ENCODE measurements at regions not wholly inside any gene's neighbourhood (a gene's known extent, or its start where the extent isn't known, plus 50 kb on each side); places are given as distances from the start of the nearest gene placed in this dataset.

DNA sequence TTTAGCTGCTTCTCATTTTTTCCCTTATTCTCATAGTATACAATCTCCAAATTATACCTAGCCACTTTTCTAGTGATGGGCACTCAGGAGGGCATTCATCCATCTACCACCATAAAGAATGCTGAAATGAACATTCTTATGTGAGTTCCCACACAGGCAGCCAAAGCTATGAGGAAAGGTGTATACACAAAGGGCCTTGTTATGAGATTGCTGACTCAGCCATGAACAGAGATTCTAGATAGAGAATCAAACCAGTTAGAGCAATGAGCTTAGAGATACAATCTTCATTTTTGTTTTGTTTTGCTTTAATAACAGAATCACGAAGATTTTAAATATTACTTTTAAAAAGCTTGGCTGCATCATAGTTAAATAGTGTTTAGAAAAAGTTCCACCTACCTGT lies 54.8 kb upstream of the TNKS2 start:
- TF ChIP-seq, protein P1, sequence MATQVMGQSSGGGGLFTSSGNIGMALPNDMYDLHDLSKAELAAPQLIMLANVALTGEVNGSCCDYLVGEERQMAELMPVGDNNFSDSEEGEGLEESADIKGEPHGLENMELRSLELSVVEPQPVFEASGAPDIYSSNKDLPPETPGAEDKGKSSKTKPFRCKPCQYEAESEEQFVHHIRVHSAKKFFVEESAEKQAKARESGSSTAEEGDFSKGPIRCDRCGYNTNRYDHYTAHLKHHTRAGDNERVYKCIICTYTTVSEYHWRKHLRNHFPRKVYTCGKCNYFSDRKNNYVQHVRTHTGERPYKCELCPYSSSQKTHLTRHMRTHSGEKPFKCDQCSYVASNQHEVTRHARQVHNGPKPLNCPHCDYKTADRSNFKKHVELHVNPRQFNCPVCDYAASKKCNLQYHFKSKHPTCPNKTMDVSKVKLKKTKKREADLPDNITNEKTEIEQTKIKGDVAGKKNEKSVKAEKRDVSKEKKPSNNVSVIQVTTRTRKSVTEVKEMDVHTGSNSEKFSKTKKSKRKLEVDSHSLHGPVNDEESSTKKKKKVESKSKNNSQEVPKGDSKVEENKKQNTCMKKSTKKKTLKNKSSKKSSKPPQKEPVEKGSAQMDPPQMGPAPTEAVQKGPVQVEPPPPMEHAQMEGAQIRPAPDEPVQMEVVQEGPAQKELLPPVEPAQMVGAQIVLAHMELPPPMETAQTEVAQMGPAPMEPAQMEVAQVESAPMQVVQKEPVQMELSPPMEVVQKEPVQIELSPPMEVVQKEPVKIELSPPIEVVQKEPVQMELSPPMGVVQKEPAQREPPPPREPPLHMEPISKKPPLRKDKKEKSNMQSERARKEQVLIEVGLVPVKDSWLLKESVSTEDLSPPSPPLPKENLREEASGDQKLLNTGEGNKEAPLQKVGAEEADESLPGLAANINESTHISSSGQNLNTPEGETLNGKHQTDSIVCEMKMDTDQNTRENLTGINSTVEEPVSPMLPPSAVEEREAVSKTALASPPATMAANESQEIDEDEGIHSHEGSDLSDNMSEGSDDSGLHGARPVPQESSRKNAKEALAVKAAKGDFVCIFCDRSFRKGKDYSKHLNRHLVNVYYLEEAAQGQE (IDR thresholded peaks at IDR 0.05; ENCODE audit: insufficient read depth in 1 of 2, low read depth in 2 of 2, low read length in 1 of 2): no peak
- TF ChIP-seq, protein P2, sequence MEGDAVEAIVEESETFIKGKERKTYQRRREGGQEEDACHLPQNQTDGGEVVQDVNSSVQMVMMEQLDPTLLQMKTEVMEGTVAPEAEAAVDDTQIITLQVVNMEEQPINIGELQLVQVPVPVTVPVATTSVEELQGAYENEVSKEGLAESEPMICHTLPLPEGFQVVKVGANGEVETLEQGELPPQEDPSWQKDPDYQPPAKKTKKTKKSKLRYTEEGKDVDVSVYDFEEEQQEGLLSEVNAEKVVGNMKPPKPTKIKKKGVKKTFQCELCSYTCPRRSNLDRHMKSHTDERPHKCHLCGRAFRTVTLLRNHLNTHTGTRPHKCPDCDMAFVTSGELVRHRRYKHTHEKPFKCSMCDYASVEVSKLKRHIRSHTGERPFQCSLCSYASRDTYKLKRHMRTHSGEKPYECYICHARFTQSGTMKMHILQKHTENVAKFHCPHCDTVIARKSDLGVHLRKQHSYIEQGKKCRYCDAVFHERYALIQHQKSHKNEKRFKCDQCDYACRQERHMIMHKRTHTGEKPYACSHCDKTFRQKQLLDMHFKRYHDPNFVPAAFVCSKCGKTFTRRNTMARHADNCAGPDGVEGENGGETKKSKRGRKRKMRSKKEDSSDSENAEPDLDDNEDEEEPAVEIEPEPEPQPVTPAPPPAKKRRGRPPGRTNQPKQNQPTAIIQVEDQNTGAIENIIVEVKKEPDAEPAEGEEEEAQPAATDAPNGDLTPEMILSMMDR (IDR thresholded peaks at IDR 0.05): no peak
- TF ChIP-seq SIN3A (IDR thresholded peaks at IDR 0.05; ENCODE audit: borderline replicate concordance, insufficient read depth, low read depth, low read length) (no peak), POLR2AphosphoS5 (IDR thresholded peaks at IDR 0.05; ENCODE audit: low read depth, low read length) (no peak)

Data from Panc1 (cell line).